ENCODE measurements at regions not wholly inside any gene's neighbourhood (a gene's known extent, or its start where the extent isn't known, plus 50 kb on each side); places are given as distances from the start of the nearest gene placed in this dataset.

GRCh38 chrX:17206584-17206983 lies 168.4 kb upstream of the NHS start:
- DNase-seq (ENCODE audit: extremely low read depth, low read depth), result no peak

GRCh38 chrX:17214962-17215361 lies 160.0 kb upstream of the NHS start:
- DNase-seq (ENCODE audit: extremely low read depth, low read depth), result no peak

- no peak for DNase-seq (ENCODE audit: extremely low read depth, low read depth)
These were observed 148.3 kb upstream of the NHS start for GRCh38 chrX:17226736-17227135.

- no peak for DNase-seq (ENCODE audit: extremely low read depth, low read depth)
These were observed 137.9 kb upstream of the NHS start for GRCh38 chrX:17237146-17237545.

GRCh38 chrX:17242470-17242869 lies 132.5 kb upstream of the NHS start:
- peak; percentile 54 for DNase-seq (ENCODE audit: extremely low read depth, low read depth)

- DNase-seq (ENCODE audit: extremely low read depth, low read depth), result no peak
These were observed 127.9 kb upstream of the NHS start for GRCh38 chrX:17247144-17247543.

GRCh38 chrX:17262123-17262522 lies 112.9 kb upstream of the NHS start:
- DNase-seq (ENCODE audit: extremely low read depth, low read depth), result no peak

- no peak for DNase-seq (ENCODE audit: extremely low read depth, low read depth)
These were observed 108.9 kb upstream of the NHS start for GRCh38 chrX:17266136-17266535.

- DNase-seq (ENCODE audit: extremely low read depth, low read depth), result no peak
These were observed 96.0 kb upstream of the NHS start for GRCh38 chrX:17278961-17279360.

- no peak for DNase-seq (ENCODE audit: extremely low read depth, low read depth)
These were observed 89.0 kb upstream of the NHS start for GRCh38 chrX:17285983-17286382.

GRCh38 chrX:17291171-17291900 lies 83.7 kb upstream of the NHS start:
- DNase-seq (ENCODE audit: extremely low read depth, low read depth), result no peak

- no peak for DNase-seq (ENCODE audit: extremely low read depth, low read depth)
These were observed 82.9 kb upstream of the NHS start for GRCh38 chrX:17292111-17292527.

- no peak for DNase-seq (ENCODE audit: extremely low read depth, low read depth)
These were observed 80.4 kb upstream of the NHS start for GRCh38 chrX:17294561-17294960.

GRCh38 chrX:17295791-17296190 lies 79.2 kb upstream of the NHS start:
- no peak for DNase-seq (ENCODE audit: extremely low read depth, low read depth)

- no peak for DNase-seq (ENCODE audit: extremely low read depth, low read depth)
These were observed 76.4 kb upstream of the NHS start for GRCh38 chrX:17298564-17298963.

- DNase-seq (ENCODE audit: extremely low read depth, low read depth), result no peak
These were observed 75.8 kb upstream of the NHS start for GRCh38 chrX:17299206-17299605.

GRCh38 chrX:17323397-17323796 lies 51.6 kb upstream of the NHS start:
- no peak for DNase-seq (ENCODE audit: extremely low read depth, low read depth)
